Ureter (tissue), 1 donor: ENCODE measurements at regions not wholly inside any gene's neighbourhood (a gene's known extent, or its start where the extent isn't known, plus 50 kb on each side); places are given as distances from the start of the nearest gene placed in this dataset.

ENCODE experiments used
- DNase-seq: peaks from one replicate; pipeline ENCODE4 v3.0.0-alpha.2; 2020; ENCODE audit warnings: low spot score
- donor health status: DM: yes; HTN: yes; CAD: no.

DNA sequence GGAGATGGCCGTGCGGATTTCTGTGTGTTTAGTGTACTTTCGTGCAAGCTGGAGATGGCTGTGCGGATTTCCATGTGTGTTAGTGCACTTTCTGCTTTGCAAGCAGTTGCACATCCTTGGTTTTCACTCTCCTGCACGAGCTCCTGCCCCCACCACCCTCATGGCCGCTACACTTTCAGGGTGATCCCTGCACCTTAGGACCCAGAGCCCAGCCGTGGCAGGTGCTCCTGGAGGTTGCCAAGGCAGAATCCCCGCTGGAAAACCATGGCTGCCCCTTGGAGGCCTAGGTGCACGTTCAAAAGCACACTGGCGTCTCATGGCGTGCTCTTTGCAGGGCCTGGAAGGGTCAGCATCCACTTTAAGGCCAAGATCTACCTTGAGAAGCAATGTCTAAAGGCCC lies 311.0 kb upstream of the TNRC6C start:
- DNase-seq: no peak

DNA sequence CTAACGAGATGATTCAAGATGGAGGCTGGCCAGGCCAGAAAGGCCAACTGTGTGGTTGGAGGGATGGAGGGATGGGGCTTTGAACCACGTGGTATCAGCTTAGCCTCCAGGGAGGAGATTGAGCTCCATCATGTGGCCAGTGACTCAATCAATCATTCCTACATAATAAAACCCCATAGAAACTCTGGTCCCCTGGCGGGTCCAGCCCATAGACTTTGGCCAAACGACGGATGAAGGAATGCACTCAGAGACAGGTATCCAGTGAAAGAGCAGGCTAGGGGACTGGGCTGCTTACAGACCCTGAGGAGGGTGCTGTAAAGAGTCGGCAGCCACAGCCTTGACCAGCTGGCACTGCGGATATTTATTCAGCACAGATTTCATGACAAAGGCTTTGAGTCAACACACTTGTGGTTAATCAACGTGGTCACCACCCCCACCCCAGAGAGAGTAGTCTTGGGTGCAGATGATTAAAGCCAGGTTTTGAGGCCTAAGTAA lies 308.7 kb upstream of the TNRC6C start:
- DNase-seq: no peak

DNA sequence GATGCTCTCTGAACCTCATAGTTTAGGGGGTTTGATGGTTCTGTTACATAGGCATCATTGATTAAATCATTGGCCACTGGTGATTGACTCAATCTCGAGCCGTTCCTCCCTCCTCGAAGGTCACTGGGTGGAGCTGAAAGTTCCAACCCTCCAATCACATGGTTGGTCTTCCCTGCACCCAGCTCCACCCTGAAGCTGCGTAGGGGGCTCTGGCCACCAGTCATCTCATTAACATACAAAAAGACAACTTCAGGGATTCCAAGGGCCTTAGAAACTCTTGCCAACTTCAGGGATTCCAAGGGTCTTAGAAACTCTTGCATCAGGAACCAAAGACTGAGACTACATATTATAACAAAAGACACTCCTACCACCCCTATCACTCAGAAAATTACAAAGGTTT lies 306.5 kb upstream of the TNRC6C start:
- DNase-seq: no peak

GRCh38 chr17:77654296-77654695 lies 304.2 kb upstream of the TNRC6C start:
- no peak for DNase-seq

DNA sequence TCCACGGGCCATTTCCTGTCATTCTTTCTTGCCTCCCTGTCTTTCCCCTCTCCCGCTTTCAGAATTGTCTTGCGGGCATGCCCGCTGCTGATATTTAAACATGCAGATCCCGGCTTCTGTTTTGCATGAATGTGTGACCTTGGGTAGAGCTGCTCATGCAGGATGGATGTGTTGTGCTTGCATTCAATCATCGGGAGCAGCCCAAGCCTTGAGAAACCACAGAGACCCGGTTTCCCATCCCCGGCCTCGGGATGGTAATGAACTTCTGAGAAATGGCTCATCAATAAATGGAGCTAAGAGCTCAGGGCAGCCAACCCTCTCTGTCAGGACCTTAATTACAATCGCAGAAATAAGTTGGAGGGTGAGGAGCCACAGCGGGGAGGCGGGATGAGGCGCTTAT lies 303.7 kb upstream of the TNRC6C start:
- DNase-seq: no peak

DNA sequence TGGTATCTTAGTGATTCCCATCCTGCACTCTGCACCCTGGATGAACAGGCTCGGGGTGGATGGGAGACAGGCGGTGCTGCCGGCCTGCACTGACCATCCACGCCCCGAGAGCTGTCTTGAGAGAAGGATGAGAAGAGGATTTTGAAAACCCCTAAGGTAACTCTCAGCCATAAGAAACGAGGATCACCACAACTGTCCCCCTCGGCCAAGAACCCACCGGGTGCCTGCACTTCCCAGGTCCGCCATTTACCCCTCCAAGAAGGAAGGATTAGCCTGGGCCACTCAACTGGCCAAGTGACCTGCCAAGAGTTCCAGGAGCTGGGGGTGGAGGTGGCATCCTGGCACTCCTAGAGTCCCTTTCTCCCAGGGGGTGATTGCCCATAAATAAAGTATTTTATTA lies 302.4 kb upstream of the TNRC6C start:
- no peak for DNase-seq

DNA sequence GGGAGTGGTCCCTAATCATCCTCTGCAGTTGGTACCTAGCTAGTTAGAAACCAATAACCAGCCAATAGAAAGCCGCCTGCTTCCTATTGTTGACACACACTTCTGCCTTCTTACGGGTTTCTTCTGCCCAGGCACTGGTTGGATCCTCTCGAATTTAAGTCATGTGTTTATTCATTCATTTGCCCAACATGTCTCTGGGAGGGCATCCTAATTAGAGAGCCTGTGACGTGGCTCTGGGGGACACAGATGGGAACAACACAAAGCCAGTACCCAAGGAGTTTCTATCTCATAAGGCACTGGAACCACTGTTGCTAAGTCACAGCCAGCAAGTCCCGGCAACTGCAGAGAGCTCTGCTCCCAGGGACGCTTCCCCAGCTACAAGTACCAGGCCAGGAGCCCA lies 300.7 kb upstream of the TNRC6C start:
- DNase-seq: no peak

DNA sequence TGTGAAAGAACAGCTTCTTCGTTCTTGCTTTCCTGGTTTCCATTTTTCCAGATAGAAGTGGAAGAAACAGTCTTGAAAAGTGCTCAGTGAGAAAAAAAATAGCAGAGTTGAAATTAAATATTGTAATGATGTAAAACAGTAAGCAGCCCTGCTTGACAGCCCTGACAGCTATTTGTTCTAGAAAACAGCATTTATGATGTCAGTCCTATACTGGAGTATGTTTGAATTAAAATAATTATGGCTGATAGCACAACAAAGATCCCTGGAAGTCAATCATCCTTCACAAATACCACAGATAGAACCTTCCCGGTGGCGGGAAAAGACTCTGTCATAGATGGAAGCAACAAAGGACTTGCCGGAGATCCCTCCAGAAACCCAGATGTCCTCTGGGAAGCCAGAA lies 298.0 kb upstream of the TNRC6C start:
- DNase-seq: no peak

DNA sequence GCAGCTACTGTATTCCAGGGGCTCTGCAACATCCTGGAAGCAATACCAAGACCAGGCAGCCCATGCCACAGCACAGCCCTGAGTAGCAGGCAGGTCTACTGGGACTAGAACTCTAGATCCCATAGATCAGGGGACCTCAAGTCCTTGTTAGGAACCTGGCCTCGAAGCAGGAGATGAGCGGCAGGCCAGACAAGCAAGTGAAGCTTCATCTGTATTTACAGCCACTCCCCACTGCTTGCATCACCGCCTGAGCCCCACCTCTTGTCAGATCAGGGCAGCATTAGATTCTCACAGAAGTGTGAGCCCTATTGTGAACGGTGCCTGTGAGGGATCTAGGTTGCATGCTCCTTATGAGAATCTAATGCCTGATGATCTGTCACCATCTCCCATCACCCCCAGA lies 295.7 kb upstream of the TNRC6C start:
- no peak for DNase-seq

DNA sequence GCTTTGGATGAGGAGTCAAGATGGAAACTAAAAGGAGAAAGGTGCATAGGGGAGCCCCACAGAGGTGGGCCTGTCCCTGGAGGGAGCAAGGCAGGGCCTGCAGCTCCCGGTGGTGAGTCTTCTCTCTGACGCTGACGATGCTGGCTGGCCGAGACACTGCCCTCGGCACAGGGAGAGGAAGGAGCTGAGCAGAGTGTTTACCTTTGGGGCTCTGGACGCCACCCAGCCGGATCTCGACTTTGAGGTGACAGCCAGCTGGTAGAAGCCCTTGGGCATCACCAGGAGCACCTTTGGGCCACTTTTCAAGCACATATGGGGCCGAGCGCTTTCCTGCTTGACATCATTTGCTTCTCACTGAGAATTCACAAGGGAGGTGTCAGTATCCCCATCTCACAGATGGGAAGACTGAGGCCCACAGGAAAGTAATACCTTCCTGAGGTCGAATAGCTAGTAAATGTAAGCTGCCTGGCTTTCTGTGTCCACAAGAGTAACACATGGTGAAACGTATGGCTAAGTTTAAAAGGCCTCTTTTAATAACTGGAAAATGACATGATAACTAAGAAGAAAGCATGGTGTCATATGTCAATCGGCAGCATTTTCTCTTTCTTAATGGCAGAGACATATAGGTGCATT lies 294.3 kb upstream of the TNRC6C start:
- DNase-seq: no peak

DNA sequence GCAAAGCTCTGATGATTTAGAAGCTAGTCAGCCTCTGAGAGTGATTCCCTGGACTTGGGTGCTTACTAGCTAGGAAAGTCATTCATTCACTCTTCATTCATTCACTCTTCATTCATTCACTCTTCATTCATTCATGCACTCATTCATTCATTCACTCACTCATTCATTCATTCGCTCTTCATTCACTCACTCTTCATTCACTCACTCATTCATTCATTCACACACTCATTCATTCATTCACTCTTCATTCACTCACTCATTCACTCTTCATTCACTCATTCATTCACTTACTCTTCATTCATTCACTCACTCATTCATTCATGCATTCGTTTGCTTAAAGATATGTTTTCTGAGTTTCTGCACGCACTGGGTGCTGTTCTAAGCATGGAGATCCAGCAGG lies 292.7 kb upstream of the TNRC6C start:
- DNase-seq: no peak

- DNase-seq: no peak
These were observed 292.0 kb upstream of the TNRC6C start for GRCh38 chr17:77666462-77666861.

- DNase-seq: no peak
These were observed 291.6 kb upstream of the TNRC6C start for GRCh38 chr17:77666881-77667395.

GRCh38 chr17:77667478-77667877 lies 291.0 kb upstream of the TNRC6C start:
- DNase-seq: no peak

DNA sequence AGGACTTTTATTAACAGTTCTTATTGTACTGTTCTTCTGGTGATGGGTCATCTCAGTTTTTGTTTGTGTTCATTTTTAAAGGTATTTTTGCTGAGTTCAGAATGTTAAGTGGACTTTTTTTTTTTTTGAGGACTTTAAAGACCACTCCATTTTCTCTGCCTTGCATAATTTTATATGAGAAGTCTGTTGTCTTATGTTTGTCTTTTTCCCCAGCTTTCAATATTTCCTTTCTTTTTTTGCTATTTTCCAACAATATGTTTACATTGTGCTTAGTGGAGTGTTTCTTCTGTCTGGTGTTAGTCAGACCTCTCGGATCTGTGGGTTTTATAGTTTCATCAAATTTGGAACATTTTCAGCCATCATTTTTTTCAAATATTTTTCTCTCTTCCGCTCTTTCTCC lies 290.0 kb upstream of the TNRC6C start:
- DNase-seq: no peak

- no peak for DNase-seq
These were observed 288.3 kb upstream of the TNRC6C start for GRCh38 chr17:77670173-77670572.

DNA sequence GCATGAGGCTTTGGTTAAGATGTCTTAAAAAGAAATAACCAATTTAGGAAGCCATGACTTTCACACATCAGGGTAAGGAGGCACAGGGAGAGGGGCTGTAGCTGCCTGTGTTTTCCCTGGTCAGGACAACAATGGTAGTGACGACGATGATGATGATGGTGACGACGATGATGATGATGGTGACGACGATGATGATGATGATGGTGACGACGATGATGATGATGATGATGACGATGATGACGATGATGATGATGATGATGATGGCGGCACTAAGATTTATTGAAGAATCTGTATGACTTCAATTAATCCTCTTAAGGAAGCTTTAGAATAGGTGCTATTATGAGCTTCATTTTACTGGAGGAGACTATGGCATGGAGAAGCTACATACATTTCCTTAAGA lies 284.1 kb upstream of the TNRC6C start:
- DNase-seq: no peak

DNA sequence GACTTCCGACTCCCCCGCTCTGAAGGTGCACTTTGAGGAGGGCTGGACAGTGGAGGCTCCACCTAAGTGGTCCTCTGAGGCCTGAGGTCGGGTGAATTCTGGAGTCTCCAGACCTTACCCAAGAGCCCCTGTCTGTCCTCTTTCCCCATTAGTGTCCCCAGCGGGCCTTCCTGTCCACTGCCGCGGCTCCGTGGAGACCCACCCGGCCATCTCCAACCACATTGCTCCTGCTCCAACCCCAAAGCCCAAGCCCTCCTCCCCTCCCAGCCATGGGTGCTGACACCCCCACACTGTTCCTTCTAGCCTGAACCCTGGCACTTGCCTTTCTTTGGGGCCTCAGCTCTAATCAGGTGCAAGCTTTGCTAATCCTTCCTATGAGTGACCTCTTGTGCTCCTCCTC lies 283.1 kb upstream of the TNRC6C start:
- no peak for DNase-seq

GRCh38 chr17:77675816-77676215 lies 282.7 kb upstream of the TNRC6C start:
- no peak for DNase-seq

DNA sequence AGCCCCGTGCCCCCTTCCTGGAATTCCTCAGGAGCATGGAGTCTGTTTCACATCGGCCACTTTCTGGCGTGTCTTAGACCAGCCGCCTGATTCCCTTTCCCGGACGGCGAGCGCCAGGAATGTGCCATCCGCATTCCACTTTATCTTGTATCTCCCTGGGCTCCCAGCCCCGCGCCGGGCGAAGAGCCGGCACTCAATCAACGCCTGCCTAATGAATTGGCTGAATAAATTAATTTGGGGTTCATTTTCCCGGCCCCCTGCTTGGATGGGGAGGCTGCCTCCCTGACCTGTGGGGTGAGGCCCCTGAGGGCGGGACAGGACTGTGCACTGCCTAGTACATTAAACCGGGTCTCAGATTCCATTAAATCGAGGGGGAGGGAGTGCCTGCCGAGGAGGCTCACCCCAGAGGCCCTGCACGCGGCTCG lies 282.3 kb upstream of the TNRC6C start:
- peak; percentile 59 for DNase-seq

GRCh38 chr17:77677211-77677610 lies 281.3 kb upstream of the TNRC6C start:
- DNase-seq: no peak

DNA sequence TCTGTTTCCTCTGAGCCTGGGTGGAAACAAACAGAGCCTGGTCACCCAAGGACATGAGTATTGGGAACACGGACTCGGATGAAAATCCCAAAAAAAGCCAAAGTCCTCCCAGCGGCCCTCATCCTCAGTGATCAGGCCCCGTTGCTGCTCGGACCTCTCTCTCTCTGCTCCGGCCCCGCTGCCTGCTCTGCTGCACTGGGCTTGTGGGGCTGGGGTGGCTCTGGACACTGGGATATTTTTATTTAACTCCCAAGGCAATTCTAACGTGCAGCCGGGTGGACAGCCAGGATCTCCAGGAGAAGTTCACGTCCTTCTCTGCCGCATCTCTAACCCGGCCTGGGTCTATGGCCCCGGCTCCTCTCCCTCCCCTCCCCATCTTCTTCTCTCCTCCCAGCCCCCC lies 280.9 kb upstream of the TNRC6C start:
- DNase-seq: no peak

GRCh38 chr17:77679589-77679988 lies 278.9 kb upstream of the TNRC6C start:
- DNase-seq: no peak

GRCh38 chr17:77681861-77682260 lies 276.6 kb upstream of the TNRC6C start:
- DNase-seq: peak; percentile 79
